Glutamatergic neuron (in vitro differentiated cells): ENCODE measurements at regions not wholly inside any gene's neighbourhood (a gene's known extent, or its start where the extent isn't known, plus 50 kb on each side); places are given as distances from the start of the nearest gene placed in this dataset.

Experiments
- DNase-seq: peaks from one replicate; pipeline ENCODE4 v3.0.0; 2022
- H3K27ac Mint-ChIP-seq: one replicate; pipeline ENCODE4 v1.8.0; 2020; ENCODE audit warnings: mild to moderate bottlenecking, mixed read lengths, inconsistent platforms; ENCODE audit not compliant: unreplicated experiment
- H3K27me3 Mint-ChIP-seq: one replicate; pipeline ENCODE4 v1.8.0; 2020; ENCODE audit warnings: mild to moderate bottlenecking, moderate library complexity, mixed read lengths, inconsistent platforms; ENCODE audit not compliant: unreplicated experiment
- H3K36me3 Mint-ChIP-seq: one replicate; pipeline ENCODE4 v1.8.0; 2020; ENCODE audit warnings: mild to moderate bottlenecking, mixed read lengths, inconsistent platforms; ENCODE audit not compliant: unreplicated experiment
- H3K4me1 Mint-ChIP-seq: one replicate; pipeline ENCODE4 v1.8.0; 2020; ENCODE audit warnings: mild to moderate bottlenecking, low read depth, mixed read lengths, inconsistent platforms; ENCODE audit not compliant: unreplicated experiment
- H3K4me3 Mint-ChIP-seq: one replicate; pipeline ENCODE4 v1.8.0; 2020; ENCODE audit warnings: mild to moderate bottlenecking, mixed read lengths, inconsistent platforms; ENCODE audit not compliant: unreplicated experiment
- H3K9me3 Mint-ChIP-seq: one replicate; pipeline ENCODE4 v1.8.0; 2020; ENCODE audit warnings: mild to moderate bottlenecking, moderate library complexity, mixed read lengths, inconsistent platforms; ENCODE audit not compliant: unreplicated experiment
- CTCF ChIP-seq: fragments of 200-600 bp; sonication (generic); IDR thresholded peaks from one replicate; pipeline ENCODE4 v1.5.0; 2021; ENCODE audit not compliant: partially characterized antibody, unreplicated experiment

- H3K27me3 Mint-ChIP-seq: no peaks in the 10 kb centered on the region
- no peak for TF ChIP-seq CTCF
- no peak for DNase-seq
- no peak overlapping the region for H3K27ac Mint-ChIP-seq
- H3K4me1 Mint-ChIP-seq: no peaks in the 10 kb centered on the region
- no peaks in the 10 kb centered on the region for H3K9me3 Mint-ChIP-seq
- no peaks in the 10 kb centered on the region for H3K36me3 Mint-ChIP-seq
- no peak overlapping the region for H3K4me3 Mint-ChIP-seq
Measured at GRCh38 chr6:34638834-34639736, 57.5 kb downstream of the ILRUN start.

- no peaks in the 10 kb centered on the region for H3K9me3 Mint-ChIP-seq
Measured at GRCh38 chr6:34633785-34634184, 62.8 kb downstream of the ILRUN start.

GRCh38 chr6:34633256-34633655 is 63.3 kb downstream of the ILRUN start:
- H3K9me3 Mint-ChIP-seq: no peaks in the 10 kb centered on the region
- H3K4me1 Mint-ChIP-seq: no peaks in the 10 kb centered on the region
- H3K27me3 Mint-ChIP-seq: no peaks in the 10 kb centered on the region
- no peak for TF ChIP-seq CTCF
- no peak overlapping the region for H3K4me3 Mint-ChIP-seq
- DNase-seq: no peak
- no peaks in the 10 kb centered on the region for H3K36me3 Mint-ChIP-seq
- no peak overlapping the region for H3K27ac Mint-ChIP-seq

More at GRCh38 chr6:34633785-34634184, 62.8 kb downstream of the ILRUN start:
- DNase-seq: no peak
- Mint-ChIP-seq H3K4me3 (no peak overlapping the region), H3K27ac (no peak overlapping the region), H3K27me3 (no peaks in the 10 kb centered on the region), H3K36me3 (no peaks in the 10 kb centered on the region), H3K4me1 (no peaks in the 10 kb centered on the region)
- TF ChIP-seq CTCF: no peak

- DNase-seq: no peak
- Mint-ChIP-seq H3K4me1 (no peaks in the 10 kb centered on the region), H3K4me3 (no peak overlapping the region), H3K9me3 (no peaks in the 10 kb centered on the region), H3K27me3 (no peaks in the 10 kb centered on the region), H3K27ac (no peak overlapping the region), H3K36me3 (no peaks in the 10 kb centered on the region)
- TF ChIP-seq CTCF: no peak
Measured at GRCh38 chr6:34630040-34630439, 66.5 kb downstream of the ILRUN start.

- H3K36me3 Mint-ChIP-seq: no peaks in the 10 kb centered on the region
- no peaks in the 10 kb centered on the region for H3K9me3 Mint-ChIP-seq
- H3K4me1 Mint-ChIP-seq: no peaks in the 10 kb centered on the region
- no peak overlapping the region for H3K4me3 Mint-ChIP-seq
- no peaks in the 10 kb centered on the region for H3K27me3 Mint-ChIP-seq
- DNase-seq: no peak
- no peak overlapping the region for H3K27ac Mint-ChIP-seq
- no peak for TF ChIP-seq CTCF
Measured at GRCh38 chr6:34627296-34627695, 69.3 kb downstream of the ILRUN start.
